Body of pancreas (tissue), 4 donors: ENCODE measurements at regions not wholly inside any gene's neighbourhood (a gene's known extent, or its start where the extent isn't known, plus 50 kb on each side); places are given as distances from the start of the nearest gene placed in this dataset.

Source experiments
- ATAC-seq: fragments of 150-250 bp; one replicate; pipeline ENCODE4 v1.9.1; 2016
- DNase-seq, 4 donors: peaks; one replicate each; pipeline ENCODE4 v3.0.0-alpha.2; 2019
- H3K27ac ChIP-seq, 4 donors: fragments of 200-600 bp; sonication (generic); 1 replicate in 3 of 4; 2 replicates in 1 of 4; pipeline versions ENCODE4 v1.5.1 to v1.6.1; 2016 to 2019; ENCODE audit warnings: mild to moderate bottlenecking in 1 of 4, mixed read lengths in 1 of 4, moderate library complexity in 1 of 4
- H3K27me3 ChIP-seq, 2 donors: fragments of 200-600 bp; sonication (generic); one replicate each; pipeline ENCODE4 v1.6.0; 2016; ENCODE audit warnings: mild to moderate bottlenecking in 1 of 2
- H3K36me3 ChIP-seq, 2 donors: fragments of 200-600 bp; sonication (generic); replicated peaks in 1 of 2; 2 replicates each; pipeline ENCODE4 v1.5.1; 2016; ENCODE audit warnings: low read depth in 2 of 2; ENCODE audit not compliant: insufficient read depth in 1 of 2
- H3K4me1 ChIP-seq: fragments of 200-600 bp; sonication (generic); one replicate; pipeline ENCODE4 v1.6.0; 2016
- H3K4me3 ChIP-seq, 2 donors: fragments of 200-600 bp; sonication (generic); 1 replicate in 1 of 2; 2 replicates in 1 of 2; pipeline ENCODE4 v1.5.1; 2016 to 2019
- H3K9me3 ChIP-seq, 3 donors: fragments of 200-600 bp; sonication (generic); 1 replicate in 2 of 3; 2 replicates in 1 of 3; pipeline ENCODE4 v1.5.1; 2016
- CTCF ChIP-seq, 7 experiments: fragments of 450-650 bp in 4 of 7; fragments of 200-600 bp in 3 of 7; sonication (generic) in 3 of 7; IDR thresholded peaks; one replicate each; pipeline ENCODE4 v1.5.1; 2016 to 2019; ENCODE audit warnings: antibody characterized with exemption in 7 of 7
- POLR2A ChIP-seq, 3 donors: fragments of 450-650 bp; IDR thresholded peaks; one replicate each; pipeline ENCODE4 v1.6.1; 2016; ENCODE audit warnings: antibody characterized with exemption in 3 of 3, mild to moderate bottlenecking in 2 of 3
- WGBS, 2 donors: methylation state at CpG; one replicate each; pipeline ENCODE4 v1.1.5; 2017; 5-methylcytosine and 5-hydroxymethylcytosine counted together
- intact Hi-C: fragments of 100-400 bp; cut with DNase I; formaldehyde crosslinking; loops from one replicate; pipeline ENCODE4 v1.15.1; 2023

GRCh38 chr18:38759457-38759856, 1193.9 kb upstream of the CELF4 start:
- DNase-seq: no peak
- 53 to 54% methylated on average over 1 of the region's 1 CpG for WGBS, 2 donors
- Histone ChIP-seq H3K9me3 (no peaks in the 10 kb centered on the region), H3K27me3 (no peaks in the 10 kb centered on the region), H3K4me1 (no peaks in the 10 kb centered on the region), H3K4me3 (no peak overlapping the region), H3K36me3 (no peaks in the 10 kb centered on the region), H3K27ac (no peak overlapping the region)
- ATAC-seq: no peak
- intact Hi-C loops: no loop called here
- TF ChIP-seq CTCF (IDR thresholded peaks at IDR 0.05): no peak
- TF ChIP-seq POLR2A (IDR thresholded peaks at IDR 0.05): no peak

- Histone ChIP-seq H3K27ac (no peak overlapping the region), H3K36me3 (no peaks in the 10 kb centered on the region), H3K4me1 (no peaks in the 10 kb centered on the region), H3K9me3 (no peaks in the 10 kb centered on the region), H3K27me3 (no peaks in the 10 kb centered on the region), H3K4me3 (no peak overlapping the region)
- intact Hi-C loops: no loop called here
- TF ChIP-seq CTCF (IDR thresholded peaks at IDR 0.05) (no peak), POLR2A (IDR thresholded peaks at IDR 0.05) (no peak)
- DNase-seq (no peak), ATAC-seq (no peak)
- WGBS, 2 donors: 65 to 66% methylated on average over 2 of the region's 2 CpGs
Measured at GRCh38 chr18:38756436-38756835, 1190.8 kb upstream of the CELF4 start.

- H3K4me3 ChIP-seq: no peak overlapping the region
- H3K27ac ChIP-seq: no peak overlapping the region
- H3K27me3 ChIP-seq: no peaks in the 10 kb centered on the region
- TF ChIP-seq CTCF (IDR thresholded peaks at IDR 0.05): no peak
- TF ChIP-seq POLR2A (IDR thresholded peaks at IDR 0.05): no peak
- intact Hi-C loops: no loop called here
- ATAC-seq (no peak), DNase-seq (no peak)
- no peaks in the 10 kb centered on the region for H3K9me3 ChIP-seq
- no peaks in the 10 kb centered on the region for H3K4me1 ChIP-seq
- H3K36me3 ChIP-seq: no peaks in the 10 kb centered on the region
- WGBS, 2 donors: 15 to 38% methylated on average over 1 of the region's 1 CpG
Measured at GRCh38 chr18:38752430-38752829, 1186.8 kb upstream of the CELF4 start.

- TF ChIP-seq CTCF (IDR thresholded peaks at IDR 0.05) (no peak), POLR2A (IDR thresholded peaks at IDR 0.05) (no peak)
- Histone ChIP-seq H3K27ac (no peak overlapping the region), H3K4me3 (no peak overlapping the region), H3K36me3 (no peaks in the 10 kb centered on the region), H3K9me3 (no peaks in the 10 kb centered on the region), H3K4me1 (no peaks in the 10 kb centered on the region), H3K27me3 (no peaks in the 10 kb centered on the region)
- ATAC-seq: no peak
- intact Hi-C loops: no loop called here
- WGBS, 2 donors: 9 to 17% methylated on average over 8 of the region's 8 CpGs
- DNase-seq: peak in 1 of 4 donors; percentile 5
Measured at GRCh38 chr18:38751898-38752297, 1186.3 kb upstream of the CELF4 start.

GRCh38 chr18:38751211-38751610, 1185.6 kb upstream of the CELF4 start:
- TF ChIP-seq CTCF (IDR thresholded peaks at IDR 0.05) (no peak), POLR2A (IDR thresholded peaks at IDR 0.05) (no peak)
- Histone ChIP-seq H3K27ac (no peak overlapping the region), H3K27me3 (no peaks in the 10 kb centered on the region), H3K36me3 (no peaks in the 10 kb centered on the region), H3K9me3 (no peaks in the 10 kb centered on the region), H3K4me3 (no peak overlapping the region), H3K4me1 (no peaks in the 10 kb centered on the region)
- 48 to 55% methylated on average over 2 of the region's 2 CpGs for WGBS, 2 donors
- DNase-seq (no peak), ATAC-seq (no peak)
- intact Hi-C loops: no loop called here
